HepG2 (cell line): ENCODE measurements at regions not wholly inside any gene's neighbourhood (a gene's known extent, or its start where the extent isn't known, plus 50 kb on each side); places are given as distances from the start of the nearest gene placed in this dataset.

Source experiments
- ATAC-seq: fragments of 200-7000 bp; cut with Tn5 transposase; 3 replicates; pipeline ENCODE4 v1.9.1; 2020; ENCODE audit warnings: mild to moderate bottlenecking, moderate library complexity
- BruUV-seq: library from RNA; stranded (reverse); fragments of 400-500 nt; replicated peaks from 2 replicates; lab custom pipeline; 2021; lab: Mats Ljungman, UMichigan
- CTCF ChIA-PET: fragments of 300-600 bp; formaldehyde crosslinking; extraction: SDS; loops from one replicate; lab custom pipeline; 2021; ENCODE audit warnings: low total read pairs, inconsistent platforms, low intra/inter-chr PET ratio; lab: Yijun Ruan, JAX
- POLR2A ChIA-PET: fragments of 350-600 bp; sonication (Branson Sonifier 250); formaldehyde crosslinking; loops from one replicate; lab custom pipeline; 2020; ENCODE audit warnings: antibody characterized with exemption, inconsistent platforms; lab: Yijun Ruan, JAX
- DNase-seq: peaks from one replicate; pipeline ENCODE4 v3.0.0-alpha.2; 2015; ENCODE audit warnings: low spot score
- FAIRE-seq: peaks from 3 replicates; lab custom pipeline; 2011; peaks lifted over from hg19 to GRCh38; lab: Jason Lieb, UNC
- H2AFZ ChIP-seq: one replicate; pipeline ENCODE4 v1.6.1; 2011; ENCODE audit warnings: low read length, inconsistent platforms
- H3K27ac ChIP-seq: fragments of 300-600 bp; 3 replicates; pipeline ENCODE4 v1.8.0; 2011; ENCODE audit warnings: mixed run types, mild to moderate bottlenecking, mixed read lengths, low read length, inconsistent platforms; ENCODE audit not compliant: insufficient read depth; ENCODE audit errors: extremely low read length
- H3K27me3 ChIP-seq, 2 experiments: fragments of 200-600 bp in 1 of 2; 2 replicates in 1 of 2; 3 replicates in 1 of 2; pipeline versions ENCODE4 v1.6.0 to v1.8.0; 2011; ENCODE audit warnings: low read length in 2 of 2, mild to moderate bottlenecking in 2 of 2, moderate library complexity in 2 of 2, inconsistent platforms in 1 of 2; ENCODE audit not compliant: insufficient read depth in 2 of 2, control insufficient read depth in 1 of 2
- H3K36me3 ChIP-seq, 2 experiments: fragments of 200-600 bp in 1 of 2; replicated peaks in 1 of 2; 2 replicates in 1 of 2; 3 replicates in 1 of 2; pipeline versions ENCODE4 v1.5.1 to v1.8.0; 2011; ENCODE audit warnings: low read length in 2 of 2, inconsistent platforms in 1 of 2; ENCODE audit not compliant: insufficient read depth in 2 of 2, control insufficient read depth in 1 of 2
- H3K4me1 ChIP-seq: 2 replicates; pipeline ENCODE4 v1.5.1; 2012; ENCODE audit warnings: low read length, inconsistent platforms; ENCODE audit not compliant: insufficient read depth
- H3K4me2 ChIP-seq: 2 replicates; pipeline ENCODE4 v1.6.0; 2011; ENCODE audit warnings: low read depth, low read length, inconsistent platforms
- H3K4me3 ChIP-seq, 3 experiments: fragments of 200-600 bp in 1 of 3; sonication (generic), shearing (Covaris generic) in 1 of 3; replicated peaks in 1 of 3; 2 replicates each; pipeline ENCODE4 v1.5.1; 2011 to 2016; ENCODE audit warnings: low read length in 3 of 3, inconsistent platforms in 2 of 3, low read depth in 2 of 3, mild to moderate bottlenecking in 2 of 3, control low read depth in 1 of 3, mixed read lengths in 1 of 3; ENCODE audit not compliant: insufficient read depth in 1 of 3
- H3K79me2 ChIP-seq: one replicate; pipeline ENCODE4 v1.6.1; 2011; ENCODE audit warnings: low read length, inconsistent platforms; ENCODE audit not compliant: insufficient read depth
- H3K9ac ChIP-seq: 2 replicates; pipeline ENCODE4 v1.6.0; 2011; ENCODE audit warnings: mild to moderate bottlenecking, low read depth, low read length, inconsistent platforms; ENCODE audit not compliant: insufficient read depth
- H3K9me3 ChIP-seq: 2 replicates; pipeline ENCODE4 v1.5.1; 2012; ENCODE audit warnings: mild to moderate bottlenecking, low read length
- H4K20me1 ChIP-seq: 2 replicates; pipeline ENCODE4 v1.6.0; 2011; ENCODE audit warnings: inconsistent platforms, mild to moderate bottlenecking, low read length, moderate library complexity; ENCODE audit not compliant: insufficient read depth
- HNRNPUL1 ChIP-seq: fragments of 200-400 bp; formaldehyde crosslinking; IDR thresholded peaks from 2 replicates; pipeline ENCODE4 v1.6.1; 2017; ENCODE audit warnings: low read depth, mild to moderate bottlenecking, low read length, moderate library complexity
- NFE2L1 ChIP-seq: sonication (generic); formaldehyde crosslinking; IDR thresholded peaks from 2 replicates; pipeline ENCODE4 v1.4.0; 2020; ENCODE audit warnings: missing genetic modification reagents, mild to moderate bottlenecking, borderline replicate concordance
- SSRP1 ChIP-seq: IDR thresholded peaks from 2 replicates; pipeline ENCODE4 v1.6.1; 2016; ENCODE audit warnings: control low read depth
- SUZ12 ChIP-seq: fragments of 150-350 bp; IDR thresholded peaks from 2 replicates; pipeline ENCODE4 v1.6.1; 2014; ENCODE audit warnings: low read depth, low read length
- ZNF547 ChIP-seq: sonication (generic); formaldehyde crosslinking; IDR thresholded peaks from 2 replicates; pipeline ENCODE4 v1.5.1; 2020; ENCODE audit warnings: mild to moderate bottlenecking, missing genetic modification reagents
- ZNF605 ChIP-seq: sonication (generic); formaldehyde crosslinking; IDR thresholded peaks from 2 replicates; pipeline ENCODE4 v1.8.0; 2022; ENCODE audit warnings: mild to moderate bottlenecking, missing genetic modification reagents
- WGBS: methylation state at CpG from one replicate; pipeline ENCODE4 v1.1.6; 2017; ENCODE audit warnings: low lambda C conversion rate; 5-methylcytosine and 5-hydroxymethylcytosine counted together
- in situ Hi-C: cut with HindIII; loops from 2 replicates; pipeline ENCODE4 v1.10.0; 2017; ENCODE audit warnings: low pct_unique_long_range_greater_than_20kb; ENCODE audit not compliant: extremely low pct_ligation_motif_present
- intact Hi-C: fragments of 100-400 bp; cut with micrococcal nuclease; formaldehyde crosslinking; loops from one replicate; pipeline ENCODE4 v1.10.0; 2022; ENCODE audit not compliant: unreplicated experiment
- TF ChIP-seq, protein P1 (sequence below): sonication (generic); formaldehyde crosslinking; conservative IDR thresholded peaks from 2 replicates; pipeline ENCODE4 v1.8.1; 2023; ENCODE audit warnings: missing genetic modification reagents

DNA sequence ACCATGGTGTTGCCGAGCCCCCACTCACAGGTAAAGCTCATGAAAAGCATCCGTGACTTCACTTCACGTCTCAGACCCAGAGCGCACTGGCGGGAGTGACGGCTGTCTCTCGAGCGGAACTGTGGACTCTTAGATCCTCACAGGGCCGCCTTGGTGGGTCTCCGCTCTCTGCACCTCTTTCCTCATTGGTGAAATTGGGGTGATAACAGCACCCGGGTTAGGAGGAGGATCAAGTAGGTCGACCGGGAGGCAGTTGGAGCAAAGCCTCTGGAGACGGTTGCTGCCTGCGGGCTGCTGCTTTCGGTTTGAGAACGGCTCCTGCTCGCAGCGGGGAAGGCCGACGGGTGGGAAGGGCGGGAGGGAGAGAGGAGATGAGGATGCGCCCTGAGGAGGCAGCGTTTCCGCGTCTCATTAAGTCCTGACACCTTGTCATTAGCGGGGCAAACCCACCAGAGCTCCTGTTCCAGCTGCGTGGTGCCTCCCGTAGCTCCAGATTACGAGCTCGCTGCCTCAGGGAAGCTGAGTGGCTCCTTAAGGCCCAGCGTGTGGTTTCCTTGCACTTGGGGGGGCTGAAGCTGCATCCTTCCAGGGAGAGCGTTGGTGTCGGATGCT, 51.9 kb upstream of the CFAP46 start:
- Histone ChIP-seq H3K4me1 (no peaks in the 10 kb centered on the region), H3K27me3 (peaks cover 13 to 76% of the 10 kb centered on the region in 2 experiments; a peak in 4 of 5 replicates), H3K36me3 (no peaks in the 10 kb centered on the region), H2AFZ (no peak overlapping the region), H3K27ac (no peak overlapping the region), H3K79me2 (no peaks in the 10 kb centered on the region), H4K20me1 (no peaks in the 10 kb centered on the region), H3K9me3 (no peaks in the 10 kb centered on the region), H3K4me2 (peak overlapping the region; percentile 60), H3K4me3 (peak overlapping the region in 1 of 3 experiments; percentile 14; a peak in 1 of 6 replicates), H3K9ac (no peak overlapping the region)
- ChIA-PET CTCF (no interaction called here), POLR2A (no interaction called here)
- in situ Hi-C loops (no loop called here), intact Hi-C loops (no loop called here)
- ATAC-seq = no peak
- no peak for FAIRE-seq
- WGBS = 10% methylated on average over 16 of the region's 34 CpGs
- TF ChIP-seq SUZ12 (no peak), ZNF605 (CRISPR knock-in tag) (no peak), HNRNPUL1 (no peak), NFE2L1 (no peak), SSRP1 (no peak), ZNF547 (CRISPR knock-in tag) (no peak)
- TF ChIP-seq, protein P1, sequence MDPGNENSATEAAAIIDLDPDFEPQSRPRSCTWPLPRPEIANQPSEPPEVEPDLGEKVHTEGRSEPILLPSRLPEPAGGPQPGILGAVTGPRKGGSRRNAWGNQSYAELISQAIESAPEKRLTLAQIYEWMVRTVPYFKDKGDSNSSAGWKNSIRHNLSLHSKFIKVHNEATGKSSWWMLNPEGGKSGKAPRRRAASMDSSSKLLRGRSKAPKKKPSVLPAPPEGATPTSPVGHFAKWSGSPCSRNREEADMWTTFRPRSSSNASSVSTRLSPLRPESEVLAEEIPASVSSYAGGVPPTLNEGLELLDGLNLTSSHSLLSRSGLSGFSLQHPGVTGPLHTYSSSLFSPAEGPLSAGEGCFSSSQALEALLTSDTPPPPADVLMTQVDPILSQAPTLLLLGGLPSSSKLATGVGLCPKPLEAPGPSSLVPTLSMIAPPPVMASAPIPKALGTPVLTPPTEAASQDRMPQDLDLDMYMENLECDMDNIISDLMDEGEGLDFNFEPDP (CRISPR knock-in tag) = no peak
- no TSS peak for BruUV-seq
- no peak for DNase-seq
